C4-2B (cell line): ENCODE measurements at regions not wholly inside any gene's neighbourhood (a gene's known extent, or its start where the extent isn't known, plus 50 kb on each side); places are given as distances from the start of the nearest gene placed in this dataset.

Experiments
- CTCF ChIP-seq: fragments of 450-650 bp; conservative IDR thresholded peaks from 2 replicates; pipeline ENCODE4 v1.5.1; 2017; ENCODE audit warnings: mild to moderate bottlenecking
- ZFX ChIP-seq: fragments of 450-650 bp; IDR thresholded peaks from 2 replicates; pipeline ENCODE4 v1.6.1; 2017

- TF ChIP-seq CTCF (no peak), ZFX (no peak)
Observed at GRCh38 chrX:149346306-149346705, 158.8 kb downstream of the IDS start.
